ENCODE measurements at regions not wholly inside any gene's neighbourhood (a gene's known extent, or its start where the extent isn't known, plus 50 kb on each side); places are given as distances from the start of the nearest gene placed in this dataset.
A peak's percentile ranks its signal among the peaks of the same experiment; 100 is the strongest.

GRCh38 chr10:43986374-43986773 lies 337.7 kb upstream of the ZNF32 start:
- Histone ChIP-seq H3K79me1 (ENCODE audit: low read depth, low read length) (no peaks in the 10 kb centered on the region), H2BK12ac (ENCODE audit: low read length) (no peak overlapping the region), H3K4ac (ENCODE audit: low read length) (no peak overlapping the region), H3K18ac (ENCODE audit: low read length) (no peak overlapping the region), H4K8ac (ENCODE audit: low read depth, low read length) (no peak overlapping the region), H3K9me3 (replicated peaks in 1 of 2; ENCODE audit: control insufficient read depth in 2 of 2, insufficient read depth in 1 of 2, low read depth in 1 of 2, low read length in 2 of 2) (peaks cover 0 to 3% of the 10 kb centered on the region in 2 donors), H3K23ac (ENCODE audit: low read depth, low read length, poor library complexity) (no peak overlapping the region), H2BK120ac (ENCODE audit: low read depth, low read length) (no peak overlapping the region), H3K14ac (ENCODE audit: low read length) (no peak overlapping the region), H2AK5ac (ENCODE audit: low read depth, low read length) (no peak overlapping the region), H3K36me3 (replicated peaks in 1 of 2; ENCODE audit: control insufficient read depth in 2 of 2, insufficient read depth in 2 of 2, low read length in 2 of 2) (no peaks in the 10 kb centered on the region), H3K27ac (replicated peaks; ENCODE audit: low read length) (no peak overlapping the region), H3K4me2 (ENCODE audit: insufficient read depth, low read length, poor library complexity, severe bottlenecking) (no peak overlapping the region), H4K91ac (ENCODE audit: low read depth, low read length, poor library complexity) (no peak overlapping the region), H3K27me3 (ENCODE audit: control insufficient read depth in 3 of 3, insufficient read depth in 3 of 3, low read depth in 1 of 3, low read length in 3 of 3) (no peaks in the 10 kb centered on the region), H3K9ac (ENCODE audit: low read depth, low read length, poor library complexity) (no peak overlapping the region), H2BK15ac (ENCODE audit: low read length) (no peak overlapping the region), H2BK5ac (ENCODE audit: low read length) (no peak overlapping the region), H3K4me1 (ENCODE audit: control insufficient read depth in 2 of 2, insufficient read depth in 1 of 2, low read depth in 1 of 2, low read length in 2 of 2) (no peaks in the 10 kb centered on the region), H3K4me3 (ENCODE audit: low read length in 2 of 2) (no peak overlapping the region), H2AFZ (ENCODE audit: low read length) (no peak overlapping the region)
- WGBS, 2 donors (ENCODE audit: extremely low coverage in 2 of 2, insufficient read length in 2 of 2, insufficient replicate concordance in 1 of 2): no CpG with 5 or more reads among the region's 4 CpGs
- DNase-seq (ENCODE audit: low spot score): no peak

- no peak for DNase-seq (ENCODE audit: low spot score)
- H3K4me1 ChIP-seq (ENCODE audit: control insufficient read depth in 2 of 2, insufficient read depth in 1 of 2, low read depth in 1 of 2, low read length in 2 of 2): no peaks in the 10 kb centered on the region
- no CpG with 5 or more reads among the region's 5 CpGs for WGBS, 2 donors (ENCODE audit: extremely low coverage in 2 of 2, insufficient read length in 2 of 2, insufficient replicate concordance in 1 of 2)
These were observed 337.3 kb upstream of the ZNF32 start for GRCh38 chr10:43985941-43986340.

GRCh38 chr10:43983856-43984271 lies 335.2 kb upstream of the ZNF32 start:
- no peak for DNase-seq (ENCODE audit: low spot score)
- no peak overlapping the region for H3K27ac ChIP-seq (replicated peaks; ENCODE audit: low read length)
- H3K23ac ChIP-seq (ENCODE audit: low read depth, low read length, poor library complexity): no peak overlapping the region
- H2BK120ac ChIP-seq (ENCODE audit: low read depth, low read length): no peak overlapping the region
- no peak overlapping the region for H4K8ac ChIP-seq (ENCODE audit: low read depth, low read length)
- H3K9me3 ChIP-seq (replicated peaks in 1 of 2; ENCODE audit: control insufficient read depth in 2 of 2, insufficient read depth in 1 of 2, low read depth in 1 of 2, low read length in 2 of 2): peaks cover 0 to 2% of the 10 kb centered on the region in 2 donors
- no CpG with 5 or more reads among the region's 1 CpG for WGBS, 2 donors (ENCODE audit: extremely low coverage in 2 of 2, insufficient read length in 2 of 2, insufficient replicate concordance in 1 of 2)
- H3K79me1 ChIP-seq (ENCODE audit: low read depth, low read length): no peaks in the 10 kb centered on the region
- no peak overlapping the region for H3K4me3 ChIP-seq (ENCODE audit: low read length in 2 of 2)
- H3K4me1 ChIP-seq (ENCODE audit: control insufficient read depth in 2 of 2, insufficient read depth in 1 of 2, low read depth in 1 of 2, low read length in 2 of 2): no peaks in the 10 kb centered on the region
- no peak overlapping the region for H3K18ac ChIP-seq (ENCODE audit: low read length)
- H3K14ac ChIP-seq (ENCODE audit: low read length): no peak overlapping the region
- no peak overlapping the region for H3K4ac ChIP-seq (ENCODE audit: low read length)
- no peak overlapping the region for H2BK15ac ChIP-seq (ENCODE audit: low read length)
- H2BK12ac ChIP-seq (ENCODE audit: low read length): no peak overlapping the region
- no peaks in the 10 kb centered on the region for H3K36me3 ChIP-seq (replicated peaks in 1 of 2; ENCODE audit: control insufficient read depth in 2 of 2, insufficient read depth in 2 of 2, low read length in 2 of 2)
- H2AK5ac ChIP-seq (ENCODE audit: low read depth, low read length): no peak overlapping the region
- H2BK5ac ChIP-seq (ENCODE audit: low read length): no peak overlapping the region
- H2AFZ ChIP-seq (ENCODE audit: low read length): no peak overlapping the region
- no peak overlapping the region for H3K9ac ChIP-seq (ENCODE audit: low read depth, low read length, poor library complexity)
- H3K27me3 ChIP-seq (ENCODE audit: control insufficient read depth in 3 of 3, insufficient read depth in 3 of 3, low read depth in 1 of 3, low read length in 3 of 3): no peaks in the 10 kb centered on the region
- no peak overlapping the region for H3K4me2 ChIP-seq (ENCODE audit: insufficient read depth, low read length, poor library complexity, severe bottlenecking)
- H4K91ac ChIP-seq (ENCODE audit: low read depth, low read length, poor library complexity): no peak overlapping the region

More at GRCh38 chr10:43985941-43986340, 337.3 kb upstream of the ZNF32 start:
- no peaks in the 10 kb centered on the region for H3K79me1 ChIP-seq (ENCODE audit: low read depth, low read length)
- H2BK12ac ChIP-seq (ENCODE audit: low read length): no peak overlapping the region
- no peak overlapping the region for H2AK5ac ChIP-seq (ENCODE audit: low read depth, low read length)
- H2BK120ac ChIP-seq (ENCODE audit: low read depth, low read length): no peak overlapping the region
- H3K27me3 ChIP-seq (ENCODE audit: control insufficient read depth in 3 of 3, insufficient read depth in 3 of 3, low read depth in 1 of 3, low read length in 3 of 3): no peaks in the 10 kb centered on the region
- H3K18ac ChIP-seq (ENCODE audit: low read length): peak overlapping the region; percentile 35
- no peak overlapping the region for H2AFZ ChIP-seq (ENCODE audit: low read length)
- H4K8ac ChIP-seq (ENCODE audit: low read depth, low read length): no peak overlapping the region
- H3K14ac ChIP-seq (ENCODE audit: low read length): no peak overlapping the region
- no peaks in the 10 kb centered on the region for H3K36me3 ChIP-seq (replicated peaks in 1 of 2; ENCODE audit: control insufficient read depth in 2 of 2, insufficient read depth in 2 of 2, low read length in 2 of 2)
- H2BK5ac ChIP-seq (ENCODE audit: low read length): no peak overlapping the region
- H3K23ac ChIP-seq (ENCODE audit: low read depth, low read length, poor library complexity): no peak overlapping the region
- no peak overlapping the region for H3K27ac ChIP-seq (replicated peaks; ENCODE audit: low read length)
- H3K4ac ChIP-seq (ENCODE audit: low read length): no peak overlapping the region
- H3K4me2 ChIP-seq (ENCODE audit: insufficient read depth, low read length, poor library complexity, severe bottlenecking): no peak overlapping the region
- no peak overlapping the region for H3K9ac ChIP-seq (ENCODE audit: low read depth, low read length, poor library complexity)
- H2BK15ac ChIP-seq (ENCODE audit: low read length): no peak overlapping the region
- H3K4me3 ChIP-seq (ENCODE audit: low read length in 2 of 2): no peak overlapping the region
- no peak overlapping the region for H4K91ac ChIP-seq (ENCODE audit: low read depth, low read length, poor library complexity)
- peaks cover 0 to 3% of the 10 kb centered on the region in 2 donors for H3K9me3 ChIP-seq (replicated peaks in 1 of 2; ENCODE audit: control insufficient read depth in 2 of 2, insufficient read depth in 1 of 2, low read depth in 1 of 2, low read length in 2 of 2)

- H3K4me1 ChIP-seq (ENCODE audit: control insufficient read depth in 2 of 2, insufficient read depth in 1 of 2, low read depth in 1 of 2, low read length in 2 of 2): no peaks in the 10 kb centered on the region
- H2AK5ac ChIP-seq (ENCODE audit: low read depth, low read length): no peak overlapping the region
- no peaks in the 10 kb centered on the region for H3K36me3 ChIP-seq (replicated peaks in 1 of 2; ENCODE audit: control insufficient read depth in 2 of 2, insufficient read depth in 2 of 2, low read length in 2 of 2)
- no peak overlapping the region for H2AFZ ChIP-seq (ENCODE audit: low read length)
- H2BK12ac ChIP-seq (ENCODE audit: low read length): no peak overlapping the region
- no CpG with 5 or more reads among the region's 6 CpGs for WGBS, 2 donors (ENCODE audit: extremely low coverage in 2 of 2, insufficient read length in 2 of 2, insufficient replicate concordance in 1 of 2)
- H3K9ac ChIP-seq (ENCODE audit: low read depth, low read length, poor library complexity): no peak overlapping the region
- H4K8ac ChIP-seq (ENCODE audit: low read depth, low read length): no peak overlapping the region
- no peak overlapping the region for H3K4me3 ChIP-seq (ENCODE audit: low read length in 2 of 2)
- H2BK5ac ChIP-seq (ENCODE audit: low read length): no peak overlapping the region
- H3K14ac ChIP-seq (ENCODE audit: low read length): no peak overlapping the region
- no peak overlapping the region for H3K4me2 ChIP-seq (ENCODE audit: insufficient read depth, low read length, poor library complexity, severe bottlenecking)
- H2BK120ac ChIP-seq (ENCODE audit: low read depth, low read length): no peak overlapping the region
- H3K27ac ChIP-seq (replicated peaks; ENCODE audit: low read length): no peak overlapping the region
- no peak overlapping the region for H2BK15ac ChIP-seq (ENCODE audit: low read length)
- no peak overlapping the region for H4K91ac ChIP-seq (ENCODE audit: low read depth, low read length, poor library complexity)
- H3K18ac ChIP-seq (ENCODE audit: low read length): no peak overlapping the region
- no peaks in the 10 kb centered on the region for H3K79me1 ChIP-seq (ENCODE audit: low read depth, low read length)
- DNase-seq (ENCODE audit: low spot score): no peak
- H3K4ac ChIP-seq (ENCODE audit: low read length): no peak overlapping the region
- no peaks in the 10 kb centered on the region for H3K9me3 ChIP-seq (replicated peaks in 1 of 2; ENCODE audit: control insufficient read depth in 2 of 2, insufficient read depth in 1 of 2, low read depth in 1 of 2, low read length in 2 of 2)
- H3K27me3 ChIP-seq (ENCODE audit: control insufficient read depth in 3 of 3, insufficient read depth in 3 of 3, low read depth in 1 of 3, low read length in 3 of 3): no peaks in the 10 kb centered on the region
- no peak overlapping the region for H3K23ac ChIP-seq (ENCODE audit: low read depth, low read length, poor library complexity)
These were observed 334.7 kb upstream of the ZNF32 start for GRCh38 chr10:43983405-43983804.
